HCT116 (cell line): ENCODE measurements at regions not wholly inside any gene's neighbourhood (a gene's known extent, or its start where the extent isn't known, plus 50 kb on each side); places are given as distances from the start of the nearest gene placed in this dataset.

Experiments used
- CEBPB ChIP-seq: IDR thresholded peaks from 2 replicates; pipeline ENCODE4 v1.6.1; 2012; ENCODE audit warnings: low read depth
- EGR1 ChIP-seq: IDR thresholded peaks from 2 replicates; pipeline ENCODE4 v1.6.1; 2012; ENCODE audit warnings: low read depth
- ELF1 ChIP-seq: IDR thresholded peaks from 2 replicates; pipeline ENCODE4 v1.6.1; 2012; ENCODE audit warnings: low read depth, borderline replicate concordance
- EZH2 ChIP-seq: fragments of 200-600 bp; sonication (generic); IDR thresholded peaks from 2 replicates; pipeline ENCODE4 v1.6.1; 2017; ENCODE audit warnings: antibody characterized with exemption, mixed run types
- EZH2phosphoT487 ChIP-seq: fragments of 200-600 bp; IDR thresholded peaks from 2 replicates; pipeline ENCODE4 v1.6.1; 2018; ENCODE audit warnings: antibody characterized with exemption, borderline replicate concordance
- FOSL1 ChIP-seq: IDR thresholded peaks from 2 replicates; pipeline ENCODE4 v1.6.1; 2012; ENCODE audit warnings: low read depth
- POLR2A ChIP-seq: IDR thresholded peaks from 2 replicates; pipeline ENCODE4 v1.7.0; 2011; ENCODE audit warnings: borderline replicate concordance; ENCODE audit not compliant: insufficient read depth, insufficient read length; ENCODE audit errors: extremely low read depth
- POLR2AphosphoS5 ChIP-seq: IDR thresholded peaks from 2 replicates; pipeline ENCODE4 v1.6.1; 2011; ENCODE audit warnings: mild to moderate bottlenecking, low read depth, low read length, moderate library complexity
- RAD21 ChIP-seq: IDR thresholded peaks from 2 replicates; pipeline ENCODE4 v1.6.1; 2012; ENCODE audit warnings: low read depth, mild to moderate bottlenecking
- TCF7L2 ChIP-seq: IDR thresholded peaks from 2 replicates; pipeline ENCODE4 v1.7.0; 2011; ENCODE audit warnings: borderline replicate concordance, inconsistent platforms; ENCODE audit not compliant: insufficient read depth, insufficient read length; ENCODE audit errors: extremely low read depth
- ZNF274 ChIP-seq: fragments of 200-500 bp; sonication (Bioruptor generic); IDR thresholded peaks from 2 replicates; pipeline ENCODE4 v1.6.1; 2014; ENCODE audit warnings: mild to moderate bottlenecking, low read depth, low read length, inconsistent platforms
- TF ChIP-seq, protein P1 (sequence below), 3 experiments: fragments of 200-600 bp in 1 of 3; sonication (generic) in 1 of 3; IDR thresholded peaks in 2 of 3; conservative IDR thresholded peaks in 1 of 3; 2 replicates each; pipeline ENCODE4 v1.5.1; 2012 to 2017; ENCODE audit warnings: low read depth in 2 of 3, low read length in 2 of 3, antibody characterized with exemption in 1 of 3, borderline replicate concordance in 1 of 3, control low read depth in 1 of 3, mild to moderate bottlenecking in 1 of 3, mixed read lengths in 1 of 3, mixed run types in 1 of 3, moderate library complexity in 1 of 3; ENCODE audit not compliant: insufficient read depth in 1 of 3
- TF ChIP-seq, protein P2 (sequence below): IDR thresholded peaks from 2 replicates; pipeline ENCODE4 v1.6.1; 2012
- TF ChIP-seq, protein P3 (sequence below): IDR thresholded peaks from 2 replicates; pipeline ENCODE4 v1.6.1; 2012

DNA sequence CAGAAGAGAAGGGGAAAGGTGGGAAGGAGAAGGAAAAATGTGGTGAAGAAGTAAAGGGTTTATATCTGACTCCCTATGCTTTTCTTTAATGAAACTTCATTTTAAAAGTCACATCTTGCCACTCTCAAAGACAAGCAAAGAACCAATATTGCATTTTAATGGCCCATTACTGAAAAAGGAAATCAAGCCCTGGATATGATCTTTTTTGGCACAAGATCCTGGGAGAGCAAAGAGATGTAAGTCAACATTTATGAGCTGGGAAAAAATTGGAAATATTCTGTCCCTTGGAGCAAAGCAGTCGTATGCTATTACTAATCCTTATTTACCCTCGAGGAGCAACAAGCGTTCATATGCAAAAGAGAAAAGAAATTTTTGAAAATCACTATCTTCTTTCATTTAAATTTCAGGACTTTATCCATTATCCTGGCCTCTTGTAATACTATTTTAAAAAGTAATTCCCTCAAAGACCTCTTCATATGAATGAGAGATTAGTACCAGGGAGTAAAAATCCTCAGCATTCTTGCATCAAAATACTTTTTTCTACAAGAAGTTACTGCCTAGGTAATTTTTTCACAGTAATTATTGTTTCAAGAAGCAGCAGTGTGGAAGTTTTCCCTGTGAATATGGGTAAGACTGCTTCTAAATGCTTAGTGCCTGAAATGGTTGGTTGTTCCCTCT, 435.3 kb upstream of the PDZRN3 start:
- TF ChIP-seq, protein P1, sequence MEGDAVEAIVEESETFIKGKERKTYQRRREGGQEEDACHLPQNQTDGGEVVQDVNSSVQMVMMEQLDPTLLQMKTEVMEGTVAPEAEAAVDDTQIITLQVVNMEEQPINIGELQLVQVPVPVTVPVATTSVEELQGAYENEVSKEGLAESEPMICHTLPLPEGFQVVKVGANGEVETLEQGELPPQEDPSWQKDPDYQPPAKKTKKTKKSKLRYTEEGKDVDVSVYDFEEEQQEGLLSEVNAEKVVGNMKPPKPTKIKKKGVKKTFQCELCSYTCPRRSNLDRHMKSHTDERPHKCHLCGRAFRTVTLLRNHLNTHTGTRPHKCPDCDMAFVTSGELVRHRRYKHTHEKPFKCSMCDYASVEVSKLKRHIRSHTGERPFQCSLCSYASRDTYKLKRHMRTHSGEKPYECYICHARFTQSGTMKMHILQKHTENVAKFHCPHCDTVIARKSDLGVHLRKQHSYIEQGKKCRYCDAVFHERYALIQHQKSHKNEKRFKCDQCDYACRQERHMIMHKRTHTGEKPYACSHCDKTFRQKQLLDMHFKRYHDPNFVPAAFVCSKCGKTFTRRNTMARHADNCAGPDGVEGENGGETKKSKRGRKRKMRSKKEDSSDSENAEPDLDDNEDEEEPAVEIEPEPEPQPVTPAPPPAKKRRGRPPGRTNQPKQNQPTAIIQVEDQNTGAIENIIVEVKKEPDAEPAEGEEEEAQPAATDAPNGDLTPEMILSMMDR (IDR thresholded peaks at IDR 0.05 in 2 of 3, conservative IDR thresholded peaks at IDR 0.05 in 1 of 3; ENCODE audit: borderline replicate concordance in 1 of 3, insufficient read depth in 1 of 3, low read depth in 2 of 3, low read length in 2 of 3): no peak
- no peak for TF ChIP-seq EZH2phosphoT487
- no peak for TF ChIP-seq EGR1
- no peak for TF ChIP-seq RAD21
- no peak for TF ChIP-seq POLR2A
- no peak for TF ChIP-seq EZH2
- no peak for TF ChIP-seq CEBPB
- TF ChIP-seq FOSL1: no peak
- TF ChIP-seq, protein P2, sequence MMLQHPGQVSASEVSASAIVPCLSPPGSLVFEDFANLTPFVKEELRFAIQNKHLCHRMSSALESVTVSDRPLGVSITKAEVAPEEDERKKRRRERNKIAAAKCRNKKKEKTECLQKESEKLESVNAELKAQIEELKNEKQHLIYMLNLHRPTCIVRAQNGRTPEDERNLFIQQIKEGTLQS: no peak
- no peak for TF ChIP-seq POLR2AphosphoS5
- TF ChIP-seq, protein P3, sequence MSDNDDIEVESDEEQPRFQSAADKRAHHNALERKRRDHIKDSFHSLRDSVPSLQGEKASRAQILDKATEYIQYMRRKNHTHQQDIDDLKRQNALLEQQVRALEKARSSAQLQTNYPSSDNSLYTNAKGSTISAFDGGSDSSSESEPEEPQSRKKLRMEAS: no peak
- no peak for TF ChIP-seq ZNF274
- no peak for TF ChIP-seq ELF1
- TF ChIP-seq TCF7L2: no peak
